ENCODE measurements at regions not wholly inside any gene's neighbourhood (a gene's known extent, or its start where the extent isn't known, plus 50 kb on each side); places are given as distances from the start of the nearest gene placed in this dataset.

GRCh38 chr5:86427158-86427557, 190.6 kb upstream of the COX7C start:
- H3K4me3 ChIP-seq: no peak overlapping the region
- no peak for DNase-seq (ENCODE audit: low spot score)
- no peaks in the 10 kb centered on the region for H3K27me3 ChIP-seq
- H3K36me3 ChIP-seq: no peaks in the 10 kb centered on the region
- no peak for TF ChIP-seq CTCF (IDR thresholded peaks at IDR 0.05)
- no peaks in the 10 kb centered on the region for H3K4me1 ChIP-seq
- no peak overlapping the region for H3K27ac ChIP-seq
- no peaks in the 10 kb centered on the region for H3K9me3 ChIP-seq

- DNase-seq (ENCODE audit: low spot score): no peak
- H3K4me3 ChIP-seq: no peak overlapping the region
- no peaks in the 10 kb centered on the region for H3K9me3 ChIP-seq
- H3K4me1 ChIP-seq: no peaks in the 10 kb centered on the region
- no peaks in the 10 kb centered on the region for H3K27me3 ChIP-seq
- TF ChIP-seq CTCF (IDR thresholded peaks at IDR 0.05): no peak
- no peak overlapping the region for H3K27ac ChIP-seq
- no peaks in the 10 kb centered on the region for H3K36me3 ChIP-seq
These were observed 178.1 kb upstream of the COX7C start for GRCh38 chr5:86439593-86440110.

- no peak overlapping the region for H3K4me3 ChIP-seq
- no peaks in the 10 kb centered on the region for H3K9me3 ChIP-seq
- no peak for DNase-seq (ENCODE audit: low spot score)
- no peaks in the 10 kb centered on the region for H3K36me3 ChIP-seq
- H3K4me1 ChIP-seq: no peaks in the 10 kb centered on the region
- TF ChIP-seq CTCF (IDR thresholded peaks at IDR 0.05): no peak
- H3K27ac ChIP-seq: no peak overlapping the region
- H3K27me3 ChIP-seq: no peaks in the 10 kb centered on the region
These were observed 175.6 kb upstream of the COX7C start for GRCh38 chr5:86442036-86442745.

- no peaks in the 10 kb centered on the region for H3K27me3 ChIP-seq
- no peak overlapping the region for H3K4me3 ChIP-seq
- DNase-seq (ENCODE audit: low spot score): no peak
- no peaks in the 10 kb centered on the region for H3K36me3 ChIP-seq
- H3K27ac ChIP-seq: no peak overlapping the region
- H3K4me1 ChIP-seq: no peaks in the 10 kb centered on the region
- H3K9me3 ChIP-seq: no peaks in the 10 kb centered on the region
- no peak for TF ChIP-seq CTCF (IDR thresholded peaks at IDR 0.05)
These were observed 170.4 kb upstream of the COX7C start for GRCh38 chr5:86447362-86447761.

GRCh38 chr5:86452251-86452650, 165.5 kb upstream of the COX7C start:
- Histone ChIP-seq H3K27me3 (no peaks in the 10 kb centered on the region), H3K4me1 (no peaks in the 10 kb centered on the region), H3K9me3 (no peaks in the 10 kb centered on the region), H3K4me3 (no peak overlapping the region), H3K36me3 (no peaks in the 10 kb centered on the region), H3K27ac (no peak overlapping the region)
- no peak for DNase-seq (ENCODE audit: low spot score)
- TF ChIP-seq CTCF (IDR thresholded peaks at IDR 0.05): no peak

- DNase-seq (ENCODE audit: low spot score): no peak
- no peak overlapping the region for H3K27ac ChIP-seq
- no peak overlapping the region for H3K4me3 ChIP-seq
- no peak for TF ChIP-seq CTCF (IDR thresholded peaks at IDR 0.05)
- no peaks in the 10 kb centered on the region for H3K36me3 ChIP-seq
- no peaks in the 10 kb centered on the region for H3K27me3 ChIP-seq
- no peaks in the 10 kb centered on the region for H3K4me1 ChIP-seq
- peaks cover 0 to 19% of the 10 kb centered on the region in 2 donors for H3K9me3 ChIP-seq
These were observed 157.2 kb upstream of the COX7C start for GRCh38 chr5:86460519-86460918.

Data from right atrium auricular region (tissue), 2 donors.